ENCODE measurements at regions not wholly inside any gene's neighbourhood (a gene's known extent, or its start where the extent isn't known, plus 50 kb on each side); places are given as distances from the start of the nearest gene placed in this dataset.

DNA sequence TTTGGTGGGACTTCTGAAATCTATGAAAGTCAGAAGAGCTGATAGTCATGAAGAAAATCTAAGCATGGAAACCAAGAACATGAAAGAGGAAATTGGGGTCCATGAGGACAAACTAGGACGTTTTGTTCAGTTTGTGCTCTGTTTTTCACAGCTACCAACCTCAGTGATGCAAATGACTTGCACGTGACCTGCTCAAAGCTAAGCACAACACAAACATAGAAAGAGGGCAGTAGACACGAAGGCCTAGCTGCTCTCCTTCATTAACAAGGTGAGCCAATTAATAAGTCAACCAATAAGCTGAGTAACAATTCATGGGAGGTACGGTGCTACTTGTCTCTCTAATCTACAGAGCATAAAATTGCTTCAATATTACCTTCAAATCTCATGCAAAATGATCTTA lies 684.1 kb downstream of the TRAM1L1 start:
- no peaks in the 10 kb centered on the region for H3K79me2 ChIP-seq (ENCODE audit: insufficient read depth, low read length)
- no peak overlapping the region for H3K4me3 ChIP-seq (replicated peaks in 1 of 3; ENCODE audit: insufficient read depth in 1 of 3, low read depth in 2 of 3, low read length in 3 of 3)
- H3K4me2 ChIP-seq (ENCODE audit: low read depth, low read length) = no peak overlapping the region
- TF ChIP-seq ARID2 (CRISPR knock-in tag; IDR thresholded peaks at IDR 0.05; ENCODE audit: borderline replicate concordance) = no peak
- TF ChIP-seq ZNF432 (CRISPR knock-in tag; IDR thresholded peaks at IDR 0.05; ENCODE audit: borderline replicate concordance) = no peak
- no peak for TF ChIP-seq KDM3A (CRISPR knock-in tag; IDR thresholded peaks at IDR 0.05; ENCODE audit: low read depth)
- TF ChIP-seq ZSCAN29 (CRISPR knock-in tag; conservative IDR thresholded peaks at IDR 0.05) = no peak
- no peak for TF ChIP-seq ZNF589 (CRISPR knock-in tag; conservative IDR thresholded peaks at IDR 0.05)
- TF ChIP-seq ZNF160 (CRISPR knock-in tag; IDR thresholded peaks at IDR 0.05) = no peak
- no peak for TF ChIP-seq ZNF660 (CRISPR knock-in tag; IDR thresholded peaks at IDR 0.05; ENCODE audit: borderline replicate concordance, low read depth)
- no peak for TF ChIP-seq DMTF1 (CRISPR knock-in tag; IDR thresholded peaks at IDR 0.05)
- TF ChIP-seq, protein P1, sequence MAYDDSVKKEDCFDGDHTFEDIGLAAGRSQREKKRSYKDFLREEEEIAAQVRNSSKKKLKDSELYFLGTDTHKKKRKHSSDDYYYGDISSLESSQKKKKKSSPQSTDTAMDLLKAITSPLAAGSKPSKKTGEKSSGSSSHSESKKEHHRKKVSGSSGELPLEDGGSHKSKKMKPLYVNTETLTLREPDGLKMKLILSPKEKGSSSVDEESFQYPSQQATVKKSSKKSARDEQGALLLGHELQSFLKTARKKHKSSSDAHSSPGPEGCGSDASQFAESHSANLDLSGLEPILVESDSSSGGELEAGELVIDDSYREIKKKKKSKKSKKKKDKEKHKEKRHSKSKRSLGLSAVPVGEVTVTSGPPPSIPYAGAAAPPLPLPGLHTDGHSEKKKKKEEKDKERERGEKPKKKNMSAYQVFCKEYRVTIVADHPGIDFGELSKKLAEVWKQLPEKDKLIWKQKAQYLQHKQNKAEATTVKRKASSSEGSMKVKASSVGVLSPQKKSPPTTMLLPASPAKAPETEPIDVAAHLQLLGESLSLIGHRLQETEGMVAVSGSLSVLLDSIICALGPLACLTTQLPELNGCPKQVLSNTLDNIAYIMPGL (CRISPR knock-in tag; IDR thresholded peaks at IDR 0.05; ENCODE audit: borderline replicate concordance in 1 of 2, low read depth in 1 of 2) = no peak
- FAIRE-seq (no peak), DNase-seq (ENCODE audit: low spot score) (no peak), ATAC-seq (no peak)
- no peaks in the 10 kb centered on the region for H3K4me1 ChIP-seq (ENCODE audit: insufficient read depth, low read length)
- 2% methylated on average over 4 of the region's 4 CpGs for WGBS (ENCODE audit: low lambda C conversion rate)
- H3K27me3 ChIP-seq (ENCODE audit: control insufficient read depth in 1 of 2, insufficient read depth in 2 of 2, low read length in 2 of 2) = no peaks in the 10 kb centered on the region
- no peak overlapping the region for H3K27ac ChIP-seq (ENCODE audit: extremely low read length, insufficient read depth, low read length)
- intact Hi-C loops (cut with micrococcal nuclease; ENCODE audit: unreplicated experiment) (no loop called here), in situ Hi-C loops (cut with HindIII; ENCODE audit: extremely low pct_ligation_motif_present, low pct_unique_long_range_greater_than_20kb) (no loop called here)
- H4K20me1 ChIP-seq (ENCODE audit: insufficient read depth, low read length) = no peaks in the 10 kb centered on the region
- no peak overlapping the region for H2AFZ ChIP-seq (ENCODE audit: low read length)
- ChIA-PET POLR2A (no interaction called here), CTCF (ENCODE audit: low intra/inter-chr PET ratio, low total read pairs) (no interaction called here)
- no peaks in the 10 kb centered on the region for H3K9me3 ChIP-seq (ENCODE audit: low read length)
- H3K9ac ChIP-seq (ENCODE audit: insufficient read depth, low read depth, low read length) = no peak overlapping the region
- BruUV-seq (replicated peaks) = no TSS peak
- no peaks in the 10 kb centered on the region for H3K36me3 ChIP-seq (replicated peaks in 1 of 2; ENCODE audit: control insufficient read depth in 1 of 2, insufficient read depth in 2 of 2, low read length in 2 of 2)

Measured in HepG2 (cell line).